BE2C (cell line): ENCODE measurements at regions not wholly inside any gene's neighbourhood (a gene's known extent, or its start where the extent isn't known, plus 50 kb on each side); places are given as distances from the start of the nearest gene placed in this dataset.
"Not testable (repeated sequence)": the region's sequence is repeated elsewhere in the genome, so short reads cannot be mapped to it uniquely, and the experiment has no call there.

Experiments
- DNase-seq: peaks from one replicate; pipeline ENCODE4 v3.0.0-alpha.2; 2020
- H3K27me3 ChIP-seq: fragments of 250-450 bp; sonication (Bioruptor Pico); 2 replicates; pipeline ENCODE4 v1.5.1; 2020; ENCODE audit warnings: mild to moderate bottlenecking
- H3K36me3 ChIP-seq: fragments of 250-450 bp; sonication (Bioruptor Pico); 2 replicates; pipeline ENCODE4 v1.5.1; 2020; ENCODE audit warnings: mild to moderate bottlenecking
- H3K4me1 ChIP-seq: fragments of 250-450 bp; sonication (Bioruptor Pico); 2 replicates; pipeline ENCODE4 v1.5.1; 2020
- H3K4me3 ChIP-seq: 2 replicates; pipeline ENCODE4 v1.5.1; 2011; ENCODE audit warnings: low read depth, low read length
- H3K9me3 ChIP-seq: fragments of 250-450 bp; sonication (Bioruptor Pico); 2 replicates; pipeline ENCODE4 v1.5.1; 2020
- CTCF ChIP-seq: IDR thresholded peaks from 2 replicates; pipeline ENCODE4 v1.5.1; 2012; ENCODE audit warnings: mild to moderate bottlenecking, low read depth, low read length

- DNase-seq: no peak
- Histone ChIP-seq H3K4me3 (no peak overlapping the region), H3K4me1 (no peaks in the 10 kb centered on the region), H3K36me3 (no peaks in the 10 kb centered on the region), H3K27me3 (no peaks in the 10 kb centered on the region), H3K9me3 (no peaks in the 10 kb centered on the region)
- TF ChIP-seq CTCF: no peak
These were observed 69.7 kb upstream of the ADTRP start for GRCh38 chr6:11848346-11848651.

GRCh38 chr6:11847515-11848345 is 69.1 kb upstream of the ADTRP start:
- Histone ChIP-seq H3K9me3 (no peaks in the 10 kb centered on the region), H3K27me3 (no peaks in the 10 kb centered on the region), H3K4me1 (no peaks in the 10 kb centered on the region), H3K36me3 (no peaks in the 10 kb centered on the region), H3K4me3 (no peak overlapping the region)
- DNase-seq: no peak
- no peak for TF ChIP-seq CTCF

GRCh38 chr6:11847068-11847467 is 68.5 kb upstream of the ADTRP start:
- DNase-seq, H3K36me3 ChIP-seq: not testable (repeated sequence)

GRCh38 chr6:11845664-11846577 is 67.3 kb upstream of the ADTRP start:
- no peak for TF ChIP-seq CTCF
- DNase-seq: no peak
- Histone ChIP-seq H3K36me3 (no peaks in the 10 kb centered on the region), H3K9me3 (no peaks in the 10 kb centered on the region), H3K4me1 (no peaks in the 10 kb centered on the region), H3K4me3 (no peak overlapping the region), H3K27me3 (no peaks in the 10 kb centered on the region)

More at GRCh38 chr6:11847068-11847467, 68.5 kb upstream of the ADTRP start:
- H3K9me3 ChIP-seq, H3K4me1 ChIP-seq, H3K4me3 ChIP-seq, H3K27me3 ChIP-seq: not testable (repeated sequence)

GRCh38 chr6:11842795-11843194 is 64.2 kb upstream of the ADTRP start:
- not testable (repeated sequence) for H3K4me3 ChIP-seq, H3K27me3 ChIP-seq, H3K9me3 ChIP-seq, DNase-seq, H3K36me3 ChIP-seq, H3K4me1 ChIP-seq

GRCh38 chr6:11835065-11835464 is 56.5 kb upstream of the ADTRP start:
- no peak for DNase-seq
- no peak for TF ChIP-seq CTCF
- no peaks in the 10 kb centered on the region for H3K36me3 ChIP-seq

More at GRCh38 chr6:11835065-11835464, 56.5 kb upstream of the ADTRP start:
- Histone ChIP-seq H3K4me1 (no peaks in the 10 kb centered on the region), H3K4me3 (no peak overlapping the region), H3K9me3 (no peaks in the 10 kb centered on the region), H3K27me3 (no peaks in the 10 kb centered on the region)
